Erythroblast (primary cell): ENCODE measurements at regions not wholly inside any gene's neighbourhood (a gene's known extent, or its start where the extent isn't known, plus 50 kb on each side); places are given as distances from the start of the nearest gene placed in this dataset.
"Not testable (repeated sequence)": the region's sequence is repeated elsewhere in the genome, so short reads cannot be mapped to it uniquely, and the experiment has no call there.

Experiments used
- DNase-seq, 2 experiments: peaks; one replicate each; lab custom pipeline; 2025; lab: John Stamatoyannopoulos, UW
- GATA1 ChIP-seq: IDR thresholded peaks from 2 replicates; pipeline ENCODE4 v1.6.1; 2011; ENCODE audit warnings: low read depth, mild to moderate bottlenecking, control low read depth, low read length, moderate library complexity
- POLR2A ChIP-seq: IDR thresholded peaks from 2 replicates; pipeline ENCODE4 v1.6.1; 2011; ENCODE audit warnings: mild to moderate bottlenecking, low read length

DNA sequence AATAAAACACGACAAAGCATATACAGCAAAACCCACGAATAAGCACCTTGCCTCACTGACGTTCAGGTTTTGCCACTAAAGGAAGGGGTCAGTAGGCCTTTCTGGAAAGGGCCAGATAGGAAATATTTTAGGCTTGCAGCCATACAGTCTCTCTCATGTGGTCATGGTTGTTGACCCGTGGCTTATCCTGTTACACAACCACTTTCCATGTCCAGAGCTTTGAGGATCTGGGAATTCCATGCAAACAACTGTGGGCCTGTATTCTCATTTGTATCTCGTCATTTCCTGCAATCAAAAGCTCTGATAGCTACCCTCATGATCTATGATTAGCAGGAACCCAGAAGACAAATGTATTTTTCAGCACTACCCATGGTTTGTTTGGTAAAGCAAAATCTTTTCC lies 108.3 kb downstream of the DRD1 start:
- no peak for DNase-seq
- TF ChIP-seq POLR2A: no peak
- no peak for TF ChIP-seq GATA1

DNA sequence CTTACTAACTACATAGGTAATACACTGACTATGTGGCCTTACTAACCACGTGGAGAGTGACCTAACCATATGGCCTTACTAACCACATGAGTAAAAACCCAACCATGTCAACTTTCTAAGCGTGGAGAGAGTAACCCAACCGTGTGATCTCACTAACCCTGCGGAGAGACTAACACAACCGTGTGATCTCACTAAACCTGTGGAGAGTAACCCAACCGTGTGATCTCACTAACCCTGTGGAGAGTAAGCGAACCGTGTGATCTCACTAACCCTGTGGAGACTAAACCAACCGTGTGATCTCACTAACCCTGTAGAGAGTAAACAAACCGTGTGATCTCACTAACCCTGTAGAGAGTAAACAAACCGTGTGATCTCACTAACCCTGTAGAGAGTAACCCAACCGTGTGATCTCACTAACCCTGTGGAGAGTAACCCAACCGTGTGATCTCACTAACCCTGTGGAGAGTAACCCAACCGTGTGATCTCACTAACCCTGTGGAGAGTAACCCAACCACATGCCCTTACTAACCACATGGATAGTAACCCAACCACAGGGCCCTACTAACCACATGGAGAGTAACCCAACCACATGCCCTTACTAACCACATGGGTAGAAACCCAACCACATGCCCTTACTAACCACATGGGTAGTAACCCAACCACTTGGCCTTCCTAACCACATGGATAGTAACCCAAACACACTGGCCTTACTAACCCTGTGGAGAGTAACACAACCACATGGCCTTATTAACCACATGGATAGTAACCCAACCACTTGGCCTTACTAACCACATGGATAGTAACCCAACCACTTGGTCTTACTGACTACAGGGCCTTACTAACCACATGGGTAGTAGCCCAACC lies 112.6 kb downstream of the DRD1 start:
- not testable (repeated sequence) for DNase-seq

DNA sequence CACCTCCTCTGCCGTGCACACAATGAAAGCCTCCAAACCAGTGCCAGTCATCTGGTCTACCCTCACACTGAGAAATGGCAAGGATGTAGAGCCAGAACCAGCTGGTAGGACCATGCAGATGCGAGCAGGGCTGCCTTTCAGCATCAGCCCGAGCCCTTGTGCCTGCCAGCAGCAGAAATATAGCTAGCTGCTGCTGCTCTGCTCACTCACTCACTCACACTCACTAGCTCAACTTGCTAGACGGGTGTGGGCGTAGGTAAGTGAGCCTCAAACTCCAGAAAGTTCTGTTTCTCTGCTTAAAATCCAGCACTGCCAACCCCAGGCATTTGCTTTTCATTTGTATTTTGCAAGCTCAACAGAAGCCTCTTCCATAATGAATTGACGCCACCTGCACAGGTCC lies 114.0 kb downstream of the DRD1 start:
- DNase-seq: no peak
- TF ChIP-seq POLR2A (no peak), GATA1 (no peak)

DNA sequence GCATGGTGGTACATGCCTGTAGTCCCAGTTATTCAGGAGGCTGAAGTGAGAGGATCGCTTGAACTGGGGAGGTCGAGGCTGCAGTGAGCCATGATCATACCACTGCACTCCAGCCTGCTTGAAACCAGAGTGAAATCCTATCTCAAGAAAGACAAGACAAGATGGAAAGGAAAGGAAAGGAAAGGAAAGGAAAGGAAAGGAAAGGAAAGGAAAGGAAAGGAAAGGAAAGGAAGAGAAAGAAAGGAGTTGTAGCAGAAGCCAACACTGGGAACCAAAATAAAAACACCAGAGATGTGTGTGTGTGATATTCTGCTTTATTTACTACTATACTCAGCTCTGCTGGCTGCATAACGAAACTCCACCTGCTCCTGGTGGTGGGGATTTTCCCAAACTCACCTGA lies 115.3 kb downstream of the DRD1 start:
- no peak for DNase-seq

DNA sequence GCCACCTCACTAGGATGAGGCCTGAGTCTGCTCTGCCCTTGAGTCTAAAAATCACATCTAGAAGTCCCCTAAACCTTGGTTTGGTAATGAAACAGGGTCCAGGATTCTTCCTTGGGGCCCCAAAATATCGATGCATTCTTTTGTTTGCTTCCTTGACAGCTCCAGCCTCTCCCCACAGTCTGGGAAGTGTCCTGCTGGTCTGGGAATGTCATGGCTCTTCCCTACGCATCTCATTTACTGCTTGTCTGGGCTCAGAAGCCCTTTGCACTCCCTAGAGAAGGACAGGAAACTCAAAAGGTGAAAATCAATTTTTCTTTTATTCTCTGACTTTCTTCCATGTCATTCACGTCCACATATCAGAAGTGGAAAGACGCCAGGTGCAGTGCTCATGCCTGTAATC lies 115.8 kb downstream of the DRD1 start:
- DNase-seq: no peak
- TF ChIP-seq GATA1 (no peak), POLR2A (no peak)

More for the DNA sequence above, 115.3 kb downstream of the DRD1 start:
- no peak for TF ChIP-seq POLR2A
- TF ChIP-seq GATA1: no peak

DNA sequence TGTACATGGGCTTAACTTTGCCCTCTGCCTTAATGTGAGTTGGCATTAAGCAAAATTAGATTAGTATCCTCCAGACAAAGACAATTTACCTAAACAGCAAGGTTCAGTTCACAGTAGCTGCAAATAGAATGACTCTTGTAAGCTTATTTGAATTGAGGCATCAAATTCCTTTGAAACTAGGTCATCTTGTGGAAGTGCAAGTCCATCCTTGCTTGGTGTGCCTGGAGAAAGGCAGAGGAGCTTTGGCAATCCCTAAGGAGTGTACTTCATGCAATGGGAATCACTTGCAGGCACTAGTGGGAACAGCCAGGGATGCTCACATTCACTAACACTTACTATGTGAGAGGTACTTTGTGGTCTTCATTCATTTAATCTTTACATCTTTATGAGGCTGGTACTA lies 118.3 kb downstream of the DRD1 start:
- DNase-seq: no peak
- TF ChIP-seq GATA1: no peak
- TF ChIP-seq POLR2A: no peak

- DNase-seq: peak; percentile 36 to 56
- TF ChIP-seq POLR2A (no peak), GATA1 (no peak)
Measured at GRCh38 chr5:175321927-175322532, 122.0 kb downstream of the DRD1 start.

- no peak for DNase-seq
- TF ChIP-seq GATA1: no peak
- TF ChIP-seq POLR2A: no peak
Measured at GRCh38 chr5:175319199-175319598, 124.8 kb downstream of the DRD1 start.

DNA sequence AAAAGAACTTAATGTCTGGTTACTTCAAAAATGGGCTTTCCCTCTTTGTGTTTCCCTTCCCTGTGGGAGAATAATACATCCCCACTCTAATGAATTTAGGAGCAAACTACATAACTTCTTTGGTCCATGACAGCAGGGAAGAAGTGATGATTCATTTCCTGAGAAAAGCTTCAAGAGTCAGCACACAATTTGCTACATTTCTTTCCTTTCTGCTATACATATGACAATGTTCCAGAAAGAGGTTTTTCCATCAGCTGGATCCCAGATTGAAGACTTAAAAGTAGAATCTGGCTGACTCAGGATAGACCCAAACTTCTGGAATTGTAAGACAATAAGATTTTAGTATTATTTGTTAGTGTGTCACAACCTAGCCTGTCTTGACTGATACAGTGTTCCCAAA lies 126.1 kb downstream of the DRD1 start:
- DNase-seq: no peak
- no peak for TF ChIP-seq GATA1
- no peak for TF ChIP-seq POLR2A

GRCh38 chr5:175309218-175309810 lies 134.7 kb downstream of the DRD1 start:
- DNase-seq: no peak
- TF ChIP-seq POLR2A (no peak), GATA1 (no peak)

DNA sequence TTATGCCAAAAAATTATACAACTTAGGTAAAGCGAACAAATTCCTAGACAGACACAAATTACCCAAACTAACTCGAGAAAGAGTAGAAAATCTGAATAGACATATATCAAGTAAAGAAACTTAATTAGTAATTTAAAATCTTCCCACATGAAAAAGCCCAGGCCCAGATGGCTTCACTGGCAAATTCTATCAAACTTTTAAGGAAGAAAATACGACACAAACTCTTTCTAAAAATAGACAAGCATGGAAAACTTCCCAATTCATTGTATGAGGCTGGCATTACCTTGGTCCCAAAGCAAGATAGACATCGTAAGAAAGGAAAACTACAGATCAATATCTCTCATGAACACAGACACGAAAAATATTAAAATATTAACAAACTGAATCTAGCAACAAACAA lies 135.3 kb downstream of the DRD1 start:
- no peak for TF ChIP-seq GATA1
- no peak for TF ChIP-seq POLR2A
- DNase-seq: no peak

DNA sequence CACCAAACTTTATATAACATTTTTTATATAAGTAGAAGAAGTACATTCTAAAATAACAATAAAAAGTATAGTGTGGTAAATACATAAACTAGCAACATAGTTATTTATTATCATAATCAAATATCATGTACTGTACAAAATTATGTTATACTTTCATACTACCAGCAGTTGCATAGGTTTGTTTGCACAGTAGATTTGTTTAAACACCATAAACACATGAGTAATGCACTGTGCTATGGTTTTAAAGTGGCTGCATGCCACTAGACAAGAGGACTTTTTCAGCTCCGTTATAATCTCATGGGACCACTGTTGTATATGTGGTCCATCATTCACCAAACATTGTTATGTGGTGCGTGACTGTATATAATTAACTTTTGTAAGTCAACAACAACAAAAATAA lies 137.6 kb downstream of the DRD1 start:
- DNase-seq: no peak
- TF ChIP-seq GATA1 (no peak), POLR2A (no peak)

DNA sequence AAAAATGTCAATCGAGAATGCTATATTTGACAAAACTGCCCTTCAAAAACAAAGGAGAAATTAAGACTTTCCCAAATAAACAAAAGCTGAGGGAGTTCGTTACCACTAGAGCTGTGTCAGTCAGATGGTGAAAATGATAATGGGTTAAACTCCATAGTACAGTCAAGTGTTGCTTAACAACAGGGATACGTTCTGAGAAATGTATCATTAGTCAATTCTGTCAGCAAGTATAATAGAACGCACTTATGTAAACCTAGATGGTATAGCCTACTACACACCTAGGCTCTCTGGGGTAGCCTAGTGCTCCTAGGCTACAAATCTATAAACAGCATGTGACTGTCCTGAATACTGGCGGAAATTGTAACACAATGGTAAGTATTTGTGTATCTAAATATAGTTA lies 138.7 kb downstream of the DRD1 start:
- DNase-seq: no peak

DNA sequence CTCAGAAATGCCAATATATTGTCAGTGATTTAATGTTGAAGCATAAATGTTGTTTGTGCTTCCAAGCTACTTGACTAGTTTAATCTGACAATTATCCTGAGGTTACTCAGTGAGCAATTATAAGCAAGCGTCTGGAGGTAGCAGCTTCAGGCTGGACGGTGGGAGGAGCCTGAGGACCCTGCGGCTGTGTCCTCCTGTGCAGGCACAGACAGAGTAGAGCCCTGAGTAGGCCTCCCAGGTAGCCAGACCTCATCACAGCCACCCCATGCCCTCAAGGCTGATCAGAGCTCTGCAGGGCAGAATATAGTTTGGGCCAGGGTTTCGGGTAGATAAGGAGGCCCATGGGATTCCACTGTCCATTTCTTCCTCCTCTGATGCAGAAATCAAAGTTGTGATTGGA lies 153.6 kb downstream of the DRD1 start:
- no peak for DNase-seq
- no peak for TF ChIP-seq POLR2A
- TF ChIP-seq GATA1: no peak

More for the DNA sequence above, 138.7 kb downstream of the DRD1 start:
- TF ChIP-seq POLR2A: no peak

DNA sequence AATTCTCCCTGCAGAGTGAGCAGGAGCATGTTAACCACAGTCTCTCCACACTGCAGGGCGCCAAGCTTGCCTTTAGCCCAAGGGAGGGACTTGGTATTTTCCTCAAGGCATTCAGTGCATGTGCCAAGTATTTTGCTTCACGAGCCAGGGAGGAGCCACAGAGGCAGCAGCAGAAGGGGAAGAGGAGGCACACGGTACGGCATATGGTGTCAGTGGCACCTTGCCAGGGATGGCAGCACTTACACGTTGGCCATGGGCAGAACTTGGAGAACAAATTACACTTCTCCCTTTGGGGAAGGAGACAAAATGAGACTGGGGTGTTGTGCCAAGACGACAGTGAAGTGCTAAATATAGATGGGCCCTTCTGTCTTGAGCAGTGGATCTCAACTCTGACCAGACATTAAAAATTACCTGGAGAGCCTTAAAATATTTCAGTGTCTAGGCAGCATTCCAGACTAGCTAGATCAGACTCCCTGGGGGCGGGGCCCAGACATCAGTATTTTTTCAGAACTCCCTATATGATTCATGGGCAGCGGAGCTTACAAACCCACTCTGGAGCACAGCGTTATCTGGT lies 155.8 kb downstream of the DRD1 start:
- TF ChIP-seq POLR2A: no peak
- TF ChIP-seq GATA1: no peak
- DNase-seq: no peak

- DNase-seq: no peak
- TF ChIP-seq GATA1 (no peak), POLR2A (no peak)
Measured at GRCh38 chr5:175286981-175287380, 157.0 kb downstream of the DRD1 start.
